ENCODE measurements at regions not wholly inside any gene's neighbourhood (a gene's known extent, or its start where the extent isn't known, plus 50 kb on each side); places are given as distances from the start of the nearest gene placed in this dataset.

DNA sequence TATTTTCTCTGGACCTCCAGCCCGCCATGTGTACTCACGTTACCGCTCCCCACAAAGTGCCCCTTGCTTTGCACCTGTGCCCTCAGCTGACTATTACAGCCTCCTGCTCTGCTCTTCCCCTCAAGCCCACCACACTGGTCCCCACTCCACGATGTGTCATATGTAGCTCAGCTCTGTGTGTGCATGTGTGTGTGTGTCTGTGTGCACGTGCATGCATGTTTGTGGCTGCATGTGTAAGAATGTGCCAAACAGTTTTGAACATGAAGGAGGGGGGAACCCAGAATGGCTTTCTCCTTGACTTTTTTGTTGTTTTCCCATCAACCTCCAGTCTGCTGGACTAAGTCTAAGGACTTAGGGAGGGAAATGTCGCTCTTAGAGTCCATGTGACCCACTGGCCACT lies 54.8 kb upstream of the BTRC start:
- no peak for DNase-seq (ENCODE audit: low read depth)

DNA sequence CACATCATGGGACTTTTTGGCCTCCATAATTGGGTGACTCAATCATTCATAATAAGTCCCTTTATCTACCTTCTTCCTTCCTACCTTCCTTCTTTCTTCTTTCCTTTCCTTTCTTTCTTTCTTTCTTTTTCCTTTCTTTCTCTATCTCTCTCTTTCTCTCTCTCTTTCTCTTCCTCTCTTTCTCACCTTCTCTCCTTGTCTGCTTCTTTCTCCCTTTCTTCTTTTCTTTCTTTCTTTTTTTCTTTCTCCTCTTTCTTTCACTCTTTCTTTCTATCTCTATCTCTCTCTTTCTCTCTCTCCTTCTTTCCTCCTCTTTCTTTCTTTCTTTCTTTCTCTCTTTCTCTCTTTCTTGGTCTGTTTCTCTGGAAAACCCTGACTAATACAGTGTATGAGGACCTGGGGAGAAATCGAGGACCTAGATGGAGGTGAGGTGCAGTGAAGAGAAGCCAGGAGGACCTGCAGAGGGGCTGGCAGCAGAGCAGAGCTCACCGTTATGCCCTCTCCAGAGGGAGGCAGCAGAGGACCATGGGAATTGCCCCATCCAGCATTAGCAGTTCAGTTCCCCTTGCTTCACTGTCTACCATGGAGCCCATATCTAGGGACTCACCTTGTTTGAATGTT lies 52.7 kb upstream of the BTRC start:
- no peak for DNase-seq (ENCODE audit: low read depth)

DNA sequence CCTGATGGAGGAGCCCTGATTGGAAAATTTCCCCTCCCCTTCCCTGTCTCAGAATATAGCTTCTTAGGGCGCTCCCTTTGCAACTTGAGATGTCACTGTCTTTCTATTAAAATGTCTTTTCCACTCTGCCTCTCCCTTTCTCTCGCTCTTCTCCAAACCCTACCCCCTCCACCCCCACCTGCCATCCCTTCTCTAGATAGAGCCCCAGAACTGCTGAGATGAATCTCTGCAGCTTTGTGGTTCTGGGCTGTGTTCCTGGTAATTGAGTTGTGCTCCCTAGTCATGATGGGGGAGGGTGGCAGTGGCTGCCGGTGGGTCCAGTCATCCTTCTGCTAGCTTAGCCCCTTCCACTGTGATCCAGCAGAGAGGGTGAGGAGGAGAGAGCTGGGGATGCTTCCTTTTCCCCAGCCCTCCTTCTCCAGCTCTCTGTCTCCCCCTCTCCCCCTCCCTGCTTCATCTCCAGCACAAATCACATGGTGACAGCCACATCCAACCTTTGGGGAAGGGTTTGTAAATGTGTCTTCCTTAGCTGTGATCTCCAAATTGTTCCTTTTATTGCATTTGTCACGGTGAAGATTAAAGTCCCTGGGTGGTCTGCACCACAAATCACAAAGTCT lies 50.8 kb upstream of the BTRC start:
- DNase-seq (ENCODE audit: low read depth): no peak

Data from activated T-cell treated with anti-CD3 and anti-CD28 coated beads for 1 hour (primary cell).